ENCODE measurements at regions not wholly inside any gene's neighbourhood (a gene's known extent, or its start where the extent isn't known, plus 50 kb on each side); places are given as distances from the start of the nearest gene placed in this dataset.

- TF ChIP-seq ZFP36 (IDR thresholded peaks at IDR 0.05; ENCODE audit: borderline replicate concordance, partially characterized antibody) (no peak), BHLHE40 (IDR thresholded peaks at IDR 0.05; ENCODE audit: low read depth, low read length) (no peak), SREBF2 (IDR thresholded peaks at IDR 0.05) (no peak), HDAC2 (IDR thresholded peaks at IDR 0.05) (no peak), CEBPB (IDR thresholded peaks at IDR 0.05) (no peak), PBX3 (IDR thresholded peaks at IDR 0.05) (no peak), RARB (CRISPR knock-in tag; IDR thresholded peaks at IDR 0.05) (no peak), TP53 (CRISPR knock-in tag; IDR thresholded peaks at IDR 0.05) (no peak), EHMT2 (IDR thresholded peaks at IDR 0.05; ENCODE audit: low read depth) (no peak)
- TF ChIP-seq, protein P1, sequence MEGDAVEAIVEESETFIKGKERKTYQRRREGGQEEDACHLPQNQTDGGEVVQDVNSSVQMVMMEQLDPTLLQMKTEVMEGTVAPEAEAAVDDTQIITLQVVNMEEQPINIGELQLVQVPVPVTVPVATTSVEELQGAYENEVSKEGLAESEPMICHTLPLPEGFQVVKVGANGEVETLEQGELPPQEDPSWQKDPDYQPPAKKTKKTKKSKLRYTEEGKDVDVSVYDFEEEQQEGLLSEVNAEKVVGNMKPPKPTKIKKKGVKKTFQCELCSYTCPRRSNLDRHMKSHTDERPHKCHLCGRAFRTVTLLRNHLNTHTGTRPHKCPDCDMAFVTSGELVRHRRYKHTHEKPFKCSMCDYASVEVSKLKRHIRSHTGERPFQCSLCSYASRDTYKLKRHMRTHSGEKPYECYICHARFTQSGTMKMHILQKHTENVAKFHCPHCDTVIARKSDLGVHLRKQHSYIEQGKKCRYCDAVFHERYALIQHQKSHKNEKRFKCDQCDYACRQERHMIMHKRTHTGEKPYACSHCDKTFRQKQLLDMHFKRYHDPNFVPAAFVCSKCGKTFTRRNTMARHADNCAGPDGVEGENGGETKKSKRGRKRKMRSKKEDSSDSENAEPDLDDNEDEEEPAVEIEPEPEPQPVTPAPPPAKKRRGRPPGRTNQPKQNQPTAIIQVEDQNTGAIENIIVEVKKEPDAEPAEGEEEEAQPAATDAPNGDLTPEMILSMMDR (IDR thresholded peaks at IDR 0.05) = peak; percentile 71
- TF ChIP-seq, protein P2, sequence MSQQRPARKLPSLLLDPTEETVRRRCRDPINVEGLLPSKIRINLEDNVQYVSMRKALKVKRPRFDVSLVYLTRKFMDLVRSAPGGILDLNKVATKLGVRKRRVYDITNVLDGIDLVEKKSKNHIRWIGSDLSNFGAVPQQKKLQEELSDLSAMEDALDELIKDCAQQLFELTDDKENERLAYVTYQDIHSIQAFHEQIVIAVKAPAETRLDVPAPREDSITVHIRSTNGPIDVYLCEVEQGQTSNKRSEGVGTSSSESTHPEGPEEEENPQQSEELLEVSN (IDR thresholded peaks at IDR 0.05; ENCODE audit: borderline replicate concordance, low read depth) = no peak
- TF ChIP-seq, protein P3, sequence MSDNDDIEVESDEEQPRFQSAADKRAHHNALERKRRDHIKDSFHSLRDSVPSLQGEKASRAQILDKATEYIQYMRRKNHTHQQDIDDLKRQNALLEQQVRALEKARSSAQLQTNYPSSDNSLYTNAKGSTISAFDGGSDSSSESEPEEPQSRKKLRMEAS (IDR thresholded peaks at IDR 0.05) = no peak
- TF ChIP-seq, protein P4, sequence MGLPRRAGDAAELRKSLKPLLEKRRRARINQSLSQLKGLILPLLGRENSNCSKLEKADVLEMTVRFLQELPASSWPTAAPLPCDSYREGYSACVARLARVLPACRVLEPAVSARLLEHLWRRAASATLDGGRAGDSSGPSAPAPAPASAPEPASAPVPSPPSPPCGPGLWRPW (IDR thresholded peaks at IDR 0.05) = no peak
- TF ChIP-seq, protein P5, sequence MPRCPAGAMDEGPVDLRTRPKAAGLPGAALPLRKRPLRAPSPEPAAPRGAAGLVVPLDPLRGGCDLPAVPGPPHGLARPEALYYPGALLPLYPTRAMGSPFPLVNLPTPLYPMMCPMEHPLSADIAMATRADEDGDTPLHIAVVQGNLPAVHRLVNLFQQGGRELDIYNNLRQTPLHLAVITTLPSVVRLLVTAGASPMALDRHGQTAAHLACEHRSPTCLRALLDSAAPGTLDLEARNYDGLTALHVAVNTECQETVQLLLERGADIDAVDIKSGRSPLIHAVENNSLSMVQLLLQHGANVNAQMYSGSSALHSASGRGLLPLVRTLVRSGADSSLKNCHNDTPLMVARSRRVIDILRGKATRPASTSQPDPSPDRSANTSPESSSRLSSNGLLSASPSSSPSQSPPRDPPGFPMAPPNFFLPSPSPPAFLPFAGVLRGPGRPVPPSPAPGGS (IDR thresholded peaks at IDR 0.05) = no peak
These were observed 166.7 kb downstream of the ADGRL4 start for GRCh38 chr1:78839704-78840277.

Data from A549 (cell line).